IMR-90 (cell line): ENCODE measurements at regions not wholly inside any gene's neighbourhood (a gene's known extent, or its start where the extent isn't known, plus 50 kb on each side); places are given as distances from the start of the nearest gene placed in this dataset.

ENCODE experiments used
- ATAC-seq: fragments of 200-7000 bp; cut with Tn5 transposase; 2 replicates; pipeline ENCODE4 v1.9.1; 2020; ENCODE audit warnings: low read depth, mild to moderate bottlenecking, moderate library complexity
- BruUV-seq: library from RNA; stranded (reverse); fragments of 400-500 nt; replicated peaks from 2 replicates; lab custom pipeline; 2021; lab: Mats Ljungman, UMichigan
- CTCF ChIA-PET: fragments of 300-600 bp; formaldehyde crosslinking; extraction: SDS; loops from one replicate; lab custom pipeline; 2021; ENCODE audit warnings: antibody characterized with exemption; lab: Yijun Ruan, JAX
- POLR2A ChIA-PET: fragments of 300-600 bp; sonication (Branson Sonifier 250); formaldehyde crosslinking; loops from one replicate; lab custom pipeline; 2022; ENCODE audit warnings: antibody characterized with exemption; ENCODE audit not compliant: unreplicated experiment; lab: Charles Lee
- DNase-seq: peaks from one replicate; pipeline ENCODE4 v3.0.0; 2013
- H2AFZ ChIP-seq: replicated peaks from 2 replicates; pipeline ENCODE3; 2013; ENCODE audit warnings: low read length, mild to moderate bottlenecking; ENCODE audit not compliant: poor library complexity
- H2AK5ac ChIP-seq: 2 replicates; pipeline ENCODE4 v1.6.1; 2013; ENCODE audit warnings: low read depth, low read length, inconsistent platforms
- H2AK9ac ChIP-seq: replicated peaks from 2 replicates; pipeline ENCODE3; 2013; ENCODE audit warnings: mild to moderate bottlenecking, low read depth, low read length, moderate library complexity; ENCODE audit not compliant: poor library complexity
- H2BK120ac ChIP-seq: 2 replicates; pipeline ENCODE4 v1.6.1; 2013; ENCODE audit warnings: low read depth, low read length, inconsistent platforms
- H2BK15ac ChIP-seq: 3 replicates; pipeline ENCODE4 v1.6.1; 2013; ENCODE audit warnings: low read depth, low read length, inconsistent platforms
- H2BK20ac ChIP-seq: 2 replicates; pipeline ENCODE4 v1.6.1; 2013; ENCODE audit warnings: low read depth, mild to moderate bottlenecking, inconsistent platforms, low read length, moderate library complexity
- H2BK5ac ChIP-seq: 2 replicates; pipeline ENCODE4 v1.6.1; 2013; ENCODE audit warnings: mild to moderate bottlenecking, low read depth, low read length, inconsistent platforms; ENCODE audit not compliant: poor library complexity, severe bottlenecking
- H3K14ac ChIP-seq: replicated peaks from 2 replicates; pipeline ENCODE4 v1.6.1; 2013; ENCODE audit warnings: low read depth, low read length, inconsistent platforms
- H3K18ac ChIP-seq: 2 replicates; pipeline ENCODE4 v1.6.1; 2013; ENCODE audit warnings: low read depth, low read length, control low read depth
- H3K23ac ChIP-seq: 2 replicates; pipeline ENCODE4 v1.6.1; 2013; ENCODE audit warnings: low read depth, low read length, inconsistent platforms
- H3K27ac ChIP-seq: 2 replicates; pipeline ENCODE4 v1.5.1; 2013; ENCODE audit warnings: mild to moderate bottlenecking, control low read depth, low read length; ENCODE audit not compliant: insufficient read depth
- H3K27me3 ChIP-seq: 2 replicates; pipeline ENCODE4 v1.6.1; 2013; ENCODE audit warnings: low read length; ENCODE audit not compliant: control insufficient read depth, insufficient read depth
- H3K36me3 ChIP-seq: 2 replicates; pipeline ENCODE4 v1.6.1; 2013; ENCODE audit warnings: low read length, mixed read lengths; ENCODE audit not compliant: control insufficient read depth, insufficient read depth
- H3K4ac ChIP-seq: 2 replicates; pipeline ENCODE4 v1.6.1; 2013; ENCODE audit warnings: low read depth, low read length, inconsistent platforms
- H3K4me1 ChIP-seq: 2 replicates; pipeline ENCODE4 v1.6.1; 2013; ENCODE audit warnings: low read length, mixed read lengths; ENCODE audit not compliant: control insufficient read depth, insufficient read depth
- H3K4me2 ChIP-seq: 2 replicates; pipeline ENCODE4 v1.6.1; 2013; ENCODE audit warnings: low read depth, mild to moderate bottlenecking, control low read depth, low read length, moderate library complexity
- H3K4me3 ChIP-seq: 2 replicates; pipeline ENCODE4 v1.5.1; 2013; ENCODE audit warnings: low read depth, mild to moderate bottlenecking, control low read depth, low read length, moderate library complexity; ENCODE audit not compliant: insufficient read depth
- H3K56ac ChIP-seq: 2 replicates; pipeline ENCODE4 v1.6.1; 2013; ENCODE audit warnings: low read length, inconsistent platforms; ENCODE audit not compliant: insufficient read depth; ENCODE audit errors: extremely low read depth
- H3K79me1 ChIP-seq, 2 experiments: 2 replicates each; pipeline ENCODE4 v1.6.1; 2013; ENCODE audit warnings: low read length in 2 of 2, inconsistent platforms in 1 of 2, low read depth in 1 of 2
- H3K9ac ChIP-seq: 2 replicates; pipeline ENCODE4 v1.6.1; 2013; ENCODE audit warnings: low read depth, low read length, control low read depth
- H3K9me1 ChIP-seq: 2 replicates; pipeline ENCODE4 v1.6.1; 2013; ENCODE audit warnings: low read length, inconsistent platforms; ENCODE audit not compliant: insufficient read depth
- H3K9me3 ChIP-seq: 2 replicates; pipeline ENCODE4 v1.6.1; 2013; ENCODE audit warnings: low read length; ENCODE audit not compliant: control insufficient read depth, insufficient read depth
- H4K20me1 ChIP-seq: 2 replicates; pipeline ENCODE4 v1.6.1; 2013; ENCODE audit warnings: low read length, inconsistent platforms; ENCODE audit not compliant: insufficient read depth
- H4K5ac ChIP-seq: 2 replicates; pipeline ENCODE4 v1.6.1; 2013; ENCODE audit warnings: mild to moderate bottlenecking, low read depth, low read length, control low read depth
- H4K8ac ChIP-seq, 2 experiments: 2 replicates each; pipeline ENCODE4 v1.6.1; 2013; ENCODE audit warnings: low read depth in 2 of 2, low read length in 2 of 2, control low read depth in 1 of 2, inconsistent platforms in 1 of 2
- H4K91ac ChIP-seq: 2 replicates; pipeline ENCODE4 v1.6.1; 2013; ENCODE audit warnings: low read depth, low read length, inconsistent platforms; ENCODE audit not compliant: insufficient read depth
- BHLHE40 ChIP-seq: fragments of 150-350 bp; IDR thresholded peaks from 2 replicates; pipeline ENCODE4 v1.6.1; 2016; ENCODE audit warnings: mild to moderate bottlenecking, low read depth, low read length
- CEBPB ChIP-seq: IDR thresholded peaks from 2 replicates; pipeline ENCODE4 v1.6.1; 2012; ENCODE audit warnings: low read depth, low read length, improper control_type of control experiment
- CHD1 ChIP-seq: IDR thresholded peaks from 2 replicates; pipeline ENCODE4 v1.6.1; 2012; ENCODE audit warnings: low read depth, low read length, improper control_type of control experiment
- CTCF ChIP-seq: conservative IDR thresholded peaks from 2 replicates; pipeline ENCODE4 v1.5.1; 2012; ENCODE audit warnings: mild to moderate bottlenecking, low read depth, low read length, improper control_type of control experiment
- FOS ChIP-seq: fragments of 150-350 bp; IDR thresholded peaks from 2 replicates; pipeline ENCODE4 v1.6.1; 2016; ENCODE audit warnings: low read depth, low read length
- MAFK ChIP-seq: IDR thresholded peaks from 2 replicates; pipeline ENCODE4 v1.6.1; 2012; ENCODE audit warnings: low read depth, low read length, improper control_type of control experiment
- MAZ ChIP-seq: IDR thresholded peaks from 2 replicates; pipeline ENCODE4 v1.6.1; 2012; ENCODE audit warnings: low read depth, mild to moderate bottlenecking, low read length, improper control_type of control experiment, moderate library complexity, borderline replicate concordance
- NFE2L2 ChIP-seq: fragments of 150-350 bp; IDR thresholded peaks from 2 replicates; pipeline ENCODE4 v1.6.1; 2016; ENCODE audit warnings: low read depth, mild to moderate bottlenecking, low read length
- POLR2A ChIP-seq: IDR thresholded peaks from 2 replicates; pipeline ENCODE4 v1.6.1; 2012; ENCODE audit warnings: mild to moderate bottlenecking, low read depth, low read length
- RCOR1 ChIP-seq: IDR thresholded peaks from 2 replicates; pipeline ENCODE4 v1.6.1; 2012; ENCODE audit warnings: mild to moderate bottlenecking, low read length, improper control_type of control experiment; ENCODE audit not compliant: insufficient replicate concordance
- RFX5 ChIP-seq: IDR thresholded peaks from 2 replicates; pipeline ENCODE4 v1.8.0; 2012; ENCODE audit warnings: low read depth, mild to moderate bottlenecking, low read length, moderate library complexity
- WGBS, 2 experiments: methylation state at CpG; one replicate each; pipeline versions ENCODE4 v1.1.5 to v1.1.7; 2013; ENCODE audit warnings: missing lambda C conversion rate in 2 of 2; ENCODE audit not compliant: insufficient read length in 1 of 2; ENCODE audit errors: extremely low coverage in 2 of 2; 5-methylcytosine and 5-hydroxymethylcytosine counted together
- dilution Hi-C: fragments of 300-500 bp; cut with HindIII; formaldehyde crosslinking; loops from one replicate; pipeline ENCODE4 v1.14.3; 2018; ENCODE audit warnings: low sequenced_read_pairs; ENCODE audit not compliant: unreplicated experiment
- in situ Hi-C: fragments of 300-500 bp; cut with MboI; formaldehyde crosslinking; loops from 3 replicates; pipeline ENCODE4 v1.14.3; 2019; ENCODE audit warnings: low sequenced_read_pairs, inconsistent platforms, mixed read lengths
- intact Hi-C: fragments of 100-400 bp; cut with micrococcal nuclease; formaldehyde crosslinking; loops from 2 replicates; pipeline ENCODE4 v1.10.0; 2022
- TF ChIP-seq, protein P1 (sequence below): fragments of 150-350 bp; IDR thresholded peaks from 2 replicates; pipeline ENCODE4 v1.6.1; 2017; ENCODE audit warnings: mild to moderate bottlenecking, antibody characterized with exemption, low read length, low read depth
- TF ChIP-seq, protein P2 (sequence below): fragments of 150-350 bp; IDR thresholded peaks from 2 replicates; pipeline ENCODE4 v1.6.1; 2016; ENCODE audit warnings: low read depth, mild to moderate bottlenecking, low read length, moderate library complexity, borderline replicate concordance

DNA sequence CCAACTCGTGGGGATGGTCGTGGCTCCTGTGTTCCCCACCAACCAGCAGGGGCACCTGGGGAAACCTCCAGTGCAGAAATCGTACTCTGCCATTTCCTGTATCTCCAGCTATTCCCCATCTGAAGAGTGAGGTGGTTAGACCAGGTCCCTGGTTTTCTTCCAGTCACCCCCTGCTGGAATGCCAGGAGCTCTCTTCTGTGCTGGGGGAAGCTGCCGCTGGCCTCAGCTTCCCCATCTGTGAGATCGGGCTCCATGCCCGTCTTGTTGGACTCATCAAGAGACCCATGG, 119.7 kb downstream of the INHBB start:
- no peak overlapping the region for H4K5ac ChIP-seq
- H3K27me3 ChIP-seq = no peaks in the 10 kb centered on the region
- H3K14ac ChIP-seq = no peak overlapping the region
- H3K4me1 ChIP-seq = peaks cover 23% of the 10 kb centered on the region
- no peak for TF ChIP-seq FOS
- no peak for TF ChIP-seq RCOR1
- no peak for TF ChIP-seq NFE2L2
- TF ChIP-seq POLR2A = no peak
- TF ChIP-seq, protein P1, sequence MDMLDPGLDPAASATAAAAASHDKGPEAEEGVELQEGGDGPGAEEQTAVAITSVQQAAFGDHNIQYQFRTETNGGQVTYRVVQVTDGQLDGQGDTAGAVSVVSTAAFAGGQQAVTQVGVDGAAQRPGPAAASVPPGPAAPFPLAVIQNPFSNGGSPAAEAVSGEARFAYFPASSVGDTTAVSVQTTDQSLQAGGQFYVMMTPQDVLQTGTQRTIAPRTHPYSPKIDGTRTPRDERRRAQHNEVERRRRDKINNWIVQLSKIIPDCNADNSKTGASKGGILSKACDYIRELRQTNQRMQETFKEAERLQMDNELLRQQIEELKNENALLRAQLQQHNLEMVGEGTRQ = no peak
- no peak for TF ChIP-seq CHD1
- no peak for TF ChIP-seq CEBPB
- TF ChIP-seq MAFK = no peak
- no peak for TF ChIP-seq MAZ
- TF ChIP-seq, protein P2, sequence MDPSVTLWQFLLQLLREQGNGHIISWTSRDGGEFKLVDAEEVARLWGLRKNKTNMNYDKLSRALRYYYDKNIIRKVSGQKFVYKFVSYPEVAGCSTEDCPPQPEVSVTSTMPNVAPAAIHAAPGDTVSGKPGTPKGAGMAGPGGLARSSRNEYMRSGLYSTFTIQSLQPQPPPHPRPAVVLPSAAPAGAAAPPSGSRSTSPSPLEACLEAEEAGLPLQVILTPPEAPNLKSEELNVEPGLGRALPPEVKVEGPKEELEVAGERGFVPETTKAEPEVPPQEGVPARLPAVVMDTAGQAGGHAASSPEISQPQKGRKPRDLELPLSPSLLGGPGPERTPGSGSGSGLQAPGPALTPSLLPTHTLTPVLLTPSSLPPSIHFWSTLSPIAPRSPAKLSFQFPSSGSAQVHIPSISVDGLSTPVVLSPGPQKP = no peak
- TF ChIP-seq RFX5 = no peak
- no peak for TF ChIP-seq CTCF
- no peak for TF ChIP-seq BHLHE40
- H2BK20ac ChIP-seq = no peak overlapping the region
- H2BK15ac ChIP-seq = no peak overlapping the region
- 0 out of 2 replicates have a peak overlapping the region, but pooled peaks have one; percentile 4 for H4K91ac ChIP-seq
- H3K9ac ChIP-seq = no peak overlapping the region
- no peak overlapping the region for H2AK5ac ChIP-seq
- no peak overlapping the region for H3K18ac ChIP-seq
- H3K79me1 ChIP-seq = no peaks in the 10 kb centered on the region
- WGBS, 2 experiments = no CpG with 5 or more reads among the region's 6 CpGs
- H3K36me3 ChIP-seq = no peaks in the 10 kb centered on the region
- H3K4me3 ChIP-seq = no peak overlapping the region
- POLR2A ChIA-PET = no interaction called here
- no peaks in the 10 kb centered on the region for H3K9me3 ChIP-seq
- BruUV-seq = no TSS peak
- H3K23ac ChIP-seq = no peak overlapping the region
- H3K4ac ChIP-seq = no peak overlapping the region
- no peak overlapping the region for H2AK9ac ChIP-seq
- intact Hi-C loops (no loop called here), in situ Hi-C loops (no loop called here), dilution Hi-C loops (no loop called here)
- H3K56ac ChIP-seq = no peak overlapping the region
- DNase-seq = no peak
- no peak overlapping the region for H2BK120ac ChIP-seq
- no peak overlapping the region for H3K27ac ChIP-seq
- CTCF ChIA-PET = no interaction called here
- H3K9me1 ChIP-seq = peaks cover 7% of the 10 kb centered on the region
- no peaks in the 10 kb centered on the region for H4K20me1 ChIP-seq
- no peak overlapping the region for H2AFZ ChIP-seq
- no peak overlapping the region for H2BK5ac ChIP-seq
- H3K4me2 ChIP-seq = no peak overlapping the region
- no peak overlapping the region for H4K8ac ChIP-seq
- no peak for ATAC-seq
